ENCODE measurements at regions not wholly inside any gene's neighbourhood (a gene's known extent, or its start where the extent isn't known, plus 50 kb on each side); places are given as distances from the start of the nearest gene placed in this dataset.
"Not testable (repeated sequence)": the region's sequence is repeated elsewhere in the genome, so short reads cannot be mapped to it uniquely, and the experiment has no call there.

GRCh38 chr6:167706313-167707109 lies 120.2 kb upstream of the AFDN start:
- Histone ChIP-seq H3K4me3 (no peak overlapping the region), H3K27ac (no peak overlapping the region)
- no peak for TF ChIP-seq CTCF (IDR thresholded peaks at IDR 0.05)
- peak; percentile 68 for DNase-seq (ENCODE audit: low spot score)

- TF ChIP-seq CTCF (IDR thresholded peaks at IDR 0.05): no peak
- H3K4me3 ChIP-seq: no peak overlapping the region
- peak; percentile 52 for DNase-seq (ENCODE audit: low spot score)
These were observed 118.8 kb upstream of the AFDN start for GRCh38 chr6:167707686-167708500.

GRCh38 chr6:167708501-167709094 lies 118.1 kb upstream of the AFDN start:
- H3K27ac ChIP-seq: no peak overlapping the region
- DNase-seq (ENCODE audit: low spot score): peak; percentile 47
- no peak overlapping the region for H3K4me3 ChIP-seq

More at GRCh38 chr6:167707686-167708500, 118.8 kb upstream of the AFDN start:
- no peak overlapping the region for H3K27ac ChIP-seq

GRCh38 chr6:167709196-167709595 lies 117.5 kb upstream of the AFDN start:
- no peak for TF ChIP-seq CTCF (IDR thresholded peaks at IDR 0.05)
- DNase-seq (ENCODE audit: low spot score): peak; percentile 22
- no peak overlapping the region for H3K27ac ChIP-seq
- no peak overlapping the region for H3K4me3 ChIP-seq

More at GRCh38 chr6:167708501-167709094, 118.1 kb upstream of the AFDN start:
- no peak for TF ChIP-seq CTCF (IDR thresholded peaks at IDR 0.05)

GRCh38 chr6:167709776-167710336 lies 116.9 kb upstream of the AFDN start:
- DNase-seq (ENCODE audit: low spot score): peak; percentile 49

GRCh38 chr6:167710363-167710920 lies 116.3 kb upstream of the AFDN start:
- TF ChIP-seq CTCF (IDR thresholded peaks at IDR 0.05): no peak
- DNase-seq (ENCODE audit: low spot score): peak; percentile 22
- no peak overlapping the region for H3K27ac ChIP-seq
- H3K4me3 ChIP-seq: no peak overlapping the region

More at GRCh38 chr6:167709776-167710336, 116.9 kb upstream of the AFDN start:
- H3K4me3 ChIP-seq, H3K27ac ChIP-seq: not testable (repeated sequence)

GRCh38 chr6:167711211-167711610 lies 115.5 kb upstream of the AFDN start:
- TF ChIP-seq CTCF (IDR thresholded peaks at IDR 0.05): no peak
- Histone ChIP-seq H3K27ac (no peak overlapping the region), H3K4me3 (no peak overlapping the region)
- peak; percentile 53 for DNase-seq (ENCODE audit: low spot score)

Data from coronary artery (tissue), 2 donors.